Right forelimb (tissue), 1 donor: ENCODE measurements at regions not wholly inside any gene's neighbourhood (a gene's known extent, or its start where the extent isn't known, plus 50 kb on each side); places are given as distances from the start of the nearest gene placed in this dataset.
"Not testable (repeated sequence)": the region's sequence is repeated elsewhere in the genome, so short reads cannot be mapped to it uniquely, and the experiment has no call there.

Source experiments
- DNase-seq: peaks from one replicate; pipeline ENCODE4 v3.0.0-alpha.2; 2018

- no peak for DNase-seq
Measured at GRCh38 chr11:123338997-123339752, 90.9 kb upstream of the GRAMD1B start.

GRCh38 chr11:123338266-123338800, 91.7 kb upstream of the GRAMD1B start:
- no peak for DNase-seq

- DNase-seq, result no peak
Measured at GRCh38 chr11:123334925-123335324, 95.1 kb upstream of the GRAMD1B start.

GRCh38 chr11:123332577-123332976, 97.5 kb upstream of the GRAMD1B start:
- DNase-seq, result not testable (repeated sequence)

GRCh38 chr11:123330948-123331347, 99.1 kb upstream of the GRAMD1B start:
- DNase-seq, result no peak

- DNase-seq, result no peak
Measured at GRCh38 chr11:123330471-123330870, 99.6 kb upstream of the GRAMD1B start.

- DNase-seq, result no peak
Measured at GRCh38 chr11:123330071-123330470, 100.0 kb upstream of the GRAMD1B start.

GRCh38 chr11:123328281-123328867, 101.7 kb upstream of the GRAMD1B start:
- no peak for DNase-seq

GRCh38 chr11:123325533-123325932, 104.5 kb upstream of the GRAMD1B start:
- DNase-seq, result no peak

GRCh38 chr11:123323568-123323967, 106.5 kb upstream of the GRAMD1B start:
- DNase-seq, result no peak

GRCh38 chr11:123321636-123322035, 108.4 kb upstream of the GRAMD1B start:
- no peak for DNase-seq

GRCh38 chr11:123318623-123319022, 111.4 kb upstream of the GRAMD1B start:
- no peak for DNase-seq

- DNase-seq, result not testable (repeated sequence)
Measured at GRCh38 chr11:123318132-123318531, 111.9 kb upstream of the GRAMD1B start.

GRCh38 chr11:123316003-123316402, 114.1 kb upstream of the GRAMD1B start:
- DNase-seq, result no peak

- no peak for DNase-seq
Measured at GRCh38 chr11:123314972-123315371, 115.1 kb upstream of the GRAMD1B start.

GRCh38 chr11:123313262-123313661, 116.8 kb upstream of the GRAMD1B start:
- DNase-seq, result no peak

GRCh38 chr11:123308077-123308476, 113.0 kb upstream of the CLMP start:
- no peak for DNase-seq

GRCh38 chr11:123307276-123307675, 112.2 kb upstream of the CLMP start:
- no peak for DNase-seq

- no peak for DNase-seq
Measured at GRCh38 chr11:123306531-123306930, 111.5 kb upstream of the CLMP start.

GRCh38 chr11:123305601-123306375, 110.7 kb upstream of the CLMP start:
- DNase-seq, result no peak

- DNase-seq, result no peak
Measured at GRCh38 chr11:123304828-123305466, 109.9 kb upstream of the CLMP start.

- no peak for DNase-seq
Measured at GRCh38 chr11:123303924-123304323, 108.9 kb upstream of the CLMP start.

- no peak for DNase-seq
Measured at GRCh38 chr11:123302751-123303195, 107.7 kb upstream of the CLMP start.
